IMR-90 (cell line): ENCODE measurements at regions not wholly inside any gene's neighbourhood (a gene's known extent, or its start where the extent isn't known, plus 50 kb on each side); places are given as distances from the start of the nearest gene placed in this dataset.

Source experiments
- ATAC-seq: fragments of 200-7000 bp; cut with Tn5 transposase; 2 replicates; pipeline ENCODE4 v1.9.1; 2020; ENCODE audit warnings: low read depth, mild to moderate bottlenecking, moderate library complexity
- BruUV-seq: library from RNA; stranded (reverse); fragments of 400-500 nt; replicated peaks from 2 replicates; lab custom pipeline; 2021; lab: Mats Ljungman, UMichigan
- CTCF ChIA-PET: fragments of 300-600 bp; formaldehyde crosslinking; extraction: SDS; loops from one replicate; lab custom pipeline; 2021; ENCODE audit warnings: antibody characterized with exemption; lab: Yijun Ruan, JAX
- POLR2A ChIA-PET: fragments of 300-600 bp; sonication (Branson Sonifier 250); formaldehyde crosslinking; loops from one replicate; lab custom pipeline; 2022; ENCODE audit warnings: antibody characterized with exemption; ENCODE audit not compliant: unreplicated experiment; lab: Charles Lee
- DNase-seq: peaks from one replicate; pipeline ENCODE4 v3.0.0; 2013
- H2AFZ ChIP-seq: replicated peaks from 2 replicates; pipeline ENCODE3; 2013; ENCODE audit warnings: low read length, mild to moderate bottlenecking; ENCODE audit not compliant: poor library complexity
- H2AK5ac ChIP-seq: 2 replicates; pipeline ENCODE4 v1.6.1; 2013; ENCODE audit warnings: low read depth, low read length, inconsistent platforms
- H2AK9ac ChIP-seq: replicated peaks from 2 replicates; pipeline ENCODE3; 2013; ENCODE audit warnings: mild to moderate bottlenecking, low read depth, low read length, moderate library complexity; ENCODE audit not compliant: poor library complexity
- H2BK120ac ChIP-seq: 2 replicates; pipeline ENCODE4 v1.6.1; 2013; ENCODE audit warnings: low read depth, low read length, inconsistent platforms
- H2BK15ac ChIP-seq: 3 replicates; pipeline ENCODE4 v1.6.1; 2013; ENCODE audit warnings: low read depth, low read length, inconsistent platforms
- H2BK20ac ChIP-seq: 2 replicates; pipeline ENCODE4 v1.6.1; 2013; ENCODE audit warnings: low read depth, mild to moderate bottlenecking, inconsistent platforms, low read length, moderate library complexity
- H2BK5ac ChIP-seq: 2 replicates; pipeline ENCODE4 v1.6.1; 2013; ENCODE audit warnings: mild to moderate bottlenecking, low read depth, low read length, inconsistent platforms; ENCODE audit not compliant: poor library complexity, severe bottlenecking
- H3K14ac ChIP-seq: replicated peaks from 2 replicates; pipeline ENCODE4 v1.6.1; 2013; ENCODE audit warnings: low read depth, low read length, inconsistent platforms
- H3K18ac ChIP-seq: 2 replicates; pipeline ENCODE4 v1.6.1; 2013; ENCODE audit warnings: low read depth, low read length, control low read depth
- H3K23ac ChIP-seq: 2 replicates; pipeline ENCODE4 v1.6.1; 2013; ENCODE audit warnings: low read depth, low read length, inconsistent platforms
- H3K27ac ChIP-seq: 2 replicates; pipeline ENCODE4 v1.5.1; 2013; ENCODE audit warnings: mild to moderate bottlenecking, control low read depth, low read length; ENCODE audit not compliant: insufficient read depth
- H3K27me3 ChIP-seq: 2 replicates; pipeline ENCODE4 v1.6.1; 2013; ENCODE audit warnings: low read length; ENCODE audit not compliant: control insufficient read depth, insufficient read depth
- H3K36me3 ChIP-seq: 2 replicates; pipeline ENCODE4 v1.6.1; 2013; ENCODE audit warnings: low read length, mixed read lengths; ENCODE audit not compliant: control insufficient read depth, insufficient read depth
- H3K4ac ChIP-seq: 2 replicates; pipeline ENCODE4 v1.6.1; 2013; ENCODE audit warnings: low read depth, low read length, inconsistent platforms
- H3K4me1 ChIP-seq: 2 replicates; pipeline ENCODE4 v1.6.1; 2013; ENCODE audit warnings: low read length, mixed read lengths; ENCODE audit not compliant: control insufficient read depth, insufficient read depth
- H3K4me2 ChIP-seq: 2 replicates; pipeline ENCODE4 v1.6.1; 2013; ENCODE audit warnings: low read depth, mild to moderate bottlenecking, control low read depth, low read length, moderate library complexity
- H3K4me3 ChIP-seq: 2 replicates; pipeline ENCODE4 v1.5.1; 2013; ENCODE audit warnings: low read depth, mild to moderate bottlenecking, control low read depth, low read length, moderate library complexity; ENCODE audit not compliant: insufficient read depth
- H3K56ac ChIP-seq: 2 replicates; pipeline ENCODE4 v1.6.1; 2013; ENCODE audit warnings: low read length, inconsistent platforms; ENCODE audit not compliant: insufficient read depth; ENCODE audit errors: extremely low read depth
- H3K79me1 ChIP-seq, 2 experiments: 2 replicates each; pipeline ENCODE4 v1.6.1; 2013; ENCODE audit warnings: low read length in 2 of 2, inconsistent platforms in 1 of 2, low read depth in 1 of 2
- H3K9ac ChIP-seq: 2 replicates; pipeline ENCODE4 v1.6.1; 2013; ENCODE audit warnings: low read depth, low read length, control low read depth
- H3K9me1 ChIP-seq: 2 replicates; pipeline ENCODE4 v1.6.1; 2013; ENCODE audit warnings: low read length, inconsistent platforms; ENCODE audit not compliant: insufficient read depth
- H3K9me3 ChIP-seq: 2 replicates; pipeline ENCODE4 v1.6.1; 2013; ENCODE audit warnings: low read length; ENCODE audit not compliant: control insufficient read depth, insufficient read depth
- H4K20me1 ChIP-seq: 2 replicates; pipeline ENCODE4 v1.6.1; 2013; ENCODE audit warnings: low read length, inconsistent platforms; ENCODE audit not compliant: insufficient read depth
- H4K5ac ChIP-seq: 2 replicates; pipeline ENCODE4 v1.6.1; 2013; ENCODE audit warnings: mild to moderate bottlenecking, low read depth, low read length, control low read depth
- H4K8ac ChIP-seq, 2 experiments: 2 replicates each; pipeline ENCODE4 v1.6.1; 2013; ENCODE audit warnings: low read depth in 2 of 2, low read length in 2 of 2, control low read depth in 1 of 2, inconsistent platforms in 1 of 2
- H4K91ac ChIP-seq: 2 replicates; pipeline ENCODE4 v1.6.1; 2013; ENCODE audit warnings: low read depth, low read length, inconsistent platforms; ENCODE audit not compliant: insufficient read depth
- BHLHE40 ChIP-seq: fragments of 150-350 bp; IDR thresholded peaks from 2 replicates; pipeline ENCODE4 v1.6.1; 2016; ENCODE audit warnings: mild to moderate bottlenecking, low read depth, low read length
- CEBPB ChIP-seq: IDR thresholded peaks from 2 replicates; pipeline ENCODE4 v1.6.1; 2012; ENCODE audit warnings: low read depth, low read length, improper control_type of control experiment
- CHD1 ChIP-seq: IDR thresholded peaks from 2 replicates; pipeline ENCODE4 v1.6.1; 2012; ENCODE audit warnings: low read depth, low read length, improper control_type of control experiment
- CTCF ChIP-seq: conservative IDR thresholded peaks from 2 replicates; pipeline ENCODE4 v1.5.1; 2012; ENCODE audit warnings: mild to moderate bottlenecking, low read depth, low read length, improper control_type of control experiment
- ELK1 ChIP-seq: fragments of 150-350 bp; IDR thresholded peaks from 2 replicates; pipeline ENCODE4 v1.6.1; 2016; ENCODE audit warnings: low read depth, mild to moderate bottlenecking, low read length, moderate library complexity, borderline replicate concordance
- FOS ChIP-seq: fragments of 150-350 bp; IDR thresholded peaks from 2 replicates; pipeline ENCODE4 v1.6.1; 2016; ENCODE audit warnings: low read depth, low read length
- MAFK ChIP-seq: IDR thresholded peaks from 2 replicates; pipeline ENCODE4 v1.6.1; 2012; ENCODE audit warnings: low read depth, low read length, improper control_type of control experiment
- MAZ ChIP-seq: IDR thresholded peaks from 2 replicates; pipeline ENCODE4 v1.6.1; 2012; ENCODE audit warnings: low read depth, mild to moderate bottlenecking, low read length, improper control_type of control experiment, moderate library complexity, borderline replicate concordance
- MXI1 ChIP-seq: IDR thresholded peaks from 2 replicates; pipeline ENCODE4 v1.6.1; 2012; ENCODE audit warnings: low read depth, mild to moderate bottlenecking, low read length, moderate library complexity, borderline replicate concordance
- NFE2L2 ChIP-seq: fragments of 150-350 bp; IDR thresholded peaks from 2 replicates; pipeline ENCODE4 v1.6.1; 2016; ENCODE audit warnings: low read depth, mild to moderate bottlenecking, low read length
- POLR2A ChIP-seq: IDR thresholded peaks from 2 replicates; pipeline ENCODE4 v1.6.1; 2012; ENCODE audit warnings: mild to moderate bottlenecking, low read depth, low read length
- RAD21 ChIP-seq: IDR thresholded peaks from 2 replicates; pipeline ENCODE4 v1.6.1; 2012; ENCODE audit warnings: low read length, improper control_type of control experiment
- RCOR1 ChIP-seq: IDR thresholded peaks from 2 replicates; pipeline ENCODE4 v1.6.1; 2012; ENCODE audit warnings: mild to moderate bottlenecking, low read length, improper control_type of control experiment; ENCODE audit not compliant: insufficient replicate concordance
- RFX5 ChIP-seq: IDR thresholded peaks from 2 replicates; pipeline ENCODE4 v1.8.0; 2012; ENCODE audit warnings: low read depth, mild to moderate bottlenecking, low read length, moderate library complexity
- SMC3 ChIP-seq: fragments of 150-350 bp; IDR thresholded peaks from 2 replicates; pipeline ENCODE4 v1.6.1; 2016; ENCODE audit warnings: low read depth, mild to moderate bottlenecking, antibody characterized with exemption, low read length, moderate library complexity
- USF2 ChIP-seq: fragments of 150-350 bp; IDR thresholded peaks from 2 replicates; pipeline ENCODE4 v1.6.1; 2017; ENCODE audit warnings: mild to moderate bottlenecking, antibody characterized with exemption, low read length, low read depth
- WGBS, 2 experiments: methylation state at CpG; one replicate each; pipeline versions ENCODE4 v1.1.5 to v1.1.7; 2013; ENCODE audit warnings: missing lambda C conversion rate in 2 of 2; ENCODE audit not compliant: insufficient read length in 1 of 2; ENCODE audit errors: extremely low coverage in 2 of 2; 5-methylcytosine and 5-hydroxymethylcytosine counted together
- dilution Hi-C: fragments of 300-500 bp; cut with HindIII; formaldehyde crosslinking; loops from one replicate; pipeline ENCODE4 v1.14.3; 2018; ENCODE audit warnings: low sequenced_read_pairs; ENCODE audit not compliant: unreplicated experiment
- in situ Hi-C: fragments of 300-500 bp; cut with MboI; formaldehyde crosslinking; loops from 3 replicates; pipeline ENCODE4 v1.14.3; 2019; ENCODE audit warnings: low sequenced_read_pairs, inconsistent platforms, mixed read lengths
- intact Hi-C: fragments of 100-400 bp; cut with micrococcal nuclease; formaldehyde crosslinking; loops from 2 replicates; pipeline ENCODE4 v1.10.0; 2022

- no peak overlapping the region for H2BK120ac ChIP-seq
- no CpG with 5 or more reads among the region's 1 CpG for WGBS, 2 experiments
- no peak overlapping the region for H3K18ac ChIP-seq
- H3K14ac ChIP-seq = no peak overlapping the region
- no TSS peak for BruUV-seq
- no peak overlapping the region for H3K9ac ChIP-seq
- no peak for ATAC-seq
- H2BK20ac ChIP-seq = no peak overlapping the region
- no peak overlapping the region for H3K4me3 ChIP-seq
- CTCF ChIA-PET = no interaction called here
- no peak overlapping the region for H3K27ac ChIP-seq
- dilution Hi-C loops (no loop called here), intact Hi-C loops (no loop called here), in situ Hi-C loops (no loop called here)
- no peak overlapping the region for H2AFZ ChIP-seq
- H3K23ac ChIP-seq = no peak overlapping the region
- no peaks in the 10 kb centered on the region; the same call in 1 of the 2 replicates for H3K27me3 ChIP-seq
- H2BK5ac ChIP-seq = no peak overlapping the region
- H3K9me3 ChIP-seq = 0 out of 2 replicates have a peak, but pooled peaks cover 2% of the 10 kb centered on the region
- no peak overlapping the region for H2AK5ac ChIP-seq
- POLR2A ChIA-PET = no interaction called here
- no peak overlapping the region for H3K4ac ChIP-seq
- H4K20me1 ChIP-seq = no peaks in the 10 kb centered on the region
- no peaks in the 10 kb centered on the region for H3K79me1 ChIP-seq
- H4K5ac ChIP-seq = no peak overlapping the region
- H4K91ac ChIP-seq = no peak overlapping the region
- H3K4me1 ChIP-seq = no peaks in the 10 kb centered on the region
- H4K8ac ChIP-seq = no peak overlapping the region
- H3K56ac ChIP-seq = no peak overlapping the region
- H2BK15ac ChIP-seq = no peak overlapping the region
- no peaks in the 10 kb centered on the region for H3K36me3 ChIP-seq
- H2AK9ac ChIP-seq = no peak overlapping the region
- no peaks in the 10 kb centered on the region for H3K9me1 ChIP-seq
- TF ChIP-seq RFX5 = no peak
- no peak for TF ChIP-seq RCOR1
- TF ChIP-seq RAD21 = no peak
- no peak for TF ChIP-seq CEBPB
- no peak for TF ChIP-seq MAFK
- TF ChIP-seq SMC3 = no peak
- TF ChIP-seq ELK1 = no peak
- no peak for TF ChIP-seq POLR2A
- TF ChIP-seq CHD1 = no peak
- no peak for TF ChIP-seq CTCF
- no peak for TF ChIP-seq MXI1
- no peak for TF ChIP-seq BHLHE40
- TF ChIP-seq FOS = no peak
- TF ChIP-seq NFE2L2 = no peak
- no peak for TF ChIP-seq USF2
- no peak for TF ChIP-seq MAZ
- DNase-seq = no peak
- H3K4me2 ChIP-seq = no peak overlapping the region
These were observed 1240.2 kb downstream of the FAM133A start for GRCh38 chrX:94914235-94914634.
